HCT116 (cell line): ENCODE measurements at regions not wholly inside any gene's neighbourhood (a gene's known extent, or its start where the extent isn't known, plus 50 kb on each side); places are given as distances from the start of the nearest gene placed in this dataset.

Source experiments
- EZH2 ChIP-seq: fragments of 200-600 bp; sonication (generic); IDR thresholded peaks from 2 replicates; pipeline ENCODE4 v1.6.1; 2017; ENCODE audit warnings: antibody characterized with exemption, mixed run types
- MAX ChIP-seq: IDR thresholded peaks from 2 replicates; pipeline ENCODE4 v1.6.1; 2012
- POLR2A ChIP-seq: IDR thresholded peaks from 2 replicates; pipeline ENCODE4 v1.7.0; 2011; ENCODE audit warnings: borderline replicate concordance; ENCODE audit not compliant: insufficient read depth, insufficient read length; ENCODE audit errors: extremely low read depth
- REST ChIP-seq: IDR thresholded peaks from 2 replicates; pipeline ENCODE4 v1.6.1; 2012; ENCODE audit warnings: low read depth
- SRF ChIP-seq: IDR thresholded peaks from 2 replicates; pipeline ENCODE4 v1.6.1; 2012; ENCODE audit warnings: low read depth

GRCh38 chr5:120091376-120091948, 372.6 kb upstream of the PRR16 start:
- TF ChIP-seq EZH2, result no peak
- TF ChIP-seq MAX, result no peak
- no peak for TF ChIP-seq POLR2A
- no peak for TF ChIP-seq SRF
- no peak for TF ChIP-seq REST
